Cardiac fibroblast (primary cell): ENCODE measurements at regions not wholly inside any gene's neighbourhood (a gene's known extent, or its start where the extent isn't known, plus 50 kb on each side); places are given as distances from the start of the nearest gene placed in this dataset.
"Not testable (repeated sequence)": the region's sequence is repeated elsewhere in the genome, so short reads cannot be mapped to it uniquely, and the experiment has no call there.

Experiments used
- DNase-seq, 2 donors: peaks; one replicate each; pipeline versions ENCODE4 v3.0.0 to v3.0.0-alpha.2; 2010; ENCODE audit warnings: low read depth in 2 of 2
- H3K4me3 ChIP-seq, 2 donors: replicated peaks in 1 of 2; 1 replicate in 1 of 2; 2 replicates in 1 of 2; pipeline ENCODE4 v1.5.1; 2011; ENCODE audit warnings: low read depth in 2 of 2, low read length in 2 of 2, mild to moderate bottlenecking in 2 of 2, moderate library complexity in 1 of 2
- TF ChIP-seq, protein P1 (sequence below): IDR thresholded peaks from one replicate; pipeline ENCODE4 v1.5.1; 2011; ENCODE audit warnings: low read depth, mild to moderate bottlenecking, low read length, inconsistent platforms

- TF ChIP-seq, protein P1, sequence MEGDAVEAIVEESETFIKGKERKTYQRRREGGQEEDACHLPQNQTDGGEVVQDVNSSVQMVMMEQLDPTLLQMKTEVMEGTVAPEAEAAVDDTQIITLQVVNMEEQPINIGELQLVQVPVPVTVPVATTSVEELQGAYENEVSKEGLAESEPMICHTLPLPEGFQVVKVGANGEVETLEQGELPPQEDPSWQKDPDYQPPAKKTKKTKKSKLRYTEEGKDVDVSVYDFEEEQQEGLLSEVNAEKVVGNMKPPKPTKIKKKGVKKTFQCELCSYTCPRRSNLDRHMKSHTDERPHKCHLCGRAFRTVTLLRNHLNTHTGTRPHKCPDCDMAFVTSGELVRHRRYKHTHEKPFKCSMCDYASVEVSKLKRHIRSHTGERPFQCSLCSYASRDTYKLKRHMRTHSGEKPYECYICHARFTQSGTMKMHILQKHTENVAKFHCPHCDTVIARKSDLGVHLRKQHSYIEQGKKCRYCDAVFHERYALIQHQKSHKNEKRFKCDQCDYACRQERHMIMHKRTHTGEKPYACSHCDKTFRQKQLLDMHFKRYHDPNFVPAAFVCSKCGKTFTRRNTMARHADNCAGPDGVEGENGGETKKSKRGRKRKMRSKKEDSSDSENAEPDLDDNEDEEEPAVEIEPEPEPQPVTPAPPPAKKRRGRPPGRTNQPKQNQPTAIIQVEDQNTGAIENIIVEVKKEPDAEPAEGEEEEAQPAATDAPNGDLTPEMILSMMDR: no peak
- no peak for DNase-seq
- no peak overlapping the region for H3K4me3 ChIP-seq
Measured at GRCh38 chr11:87712802-87713202, 462.4 kb downstream of the RAB38 start.

- no peak for DNase-seq
- no peak overlapping the region for H3K4me3 ChIP-seq
- TF ChIP-seq, protein P1: no peak
Measured at GRCh38 chr11:87712391-87712790, 462.9 kb downstream of the RAB38 start.

- not testable (repeated sequence) for DNase-seq
Measured at GRCh38 chr11:87703589-87703988, 471.7 kb downstream of the RAB38 start.

DNA sequence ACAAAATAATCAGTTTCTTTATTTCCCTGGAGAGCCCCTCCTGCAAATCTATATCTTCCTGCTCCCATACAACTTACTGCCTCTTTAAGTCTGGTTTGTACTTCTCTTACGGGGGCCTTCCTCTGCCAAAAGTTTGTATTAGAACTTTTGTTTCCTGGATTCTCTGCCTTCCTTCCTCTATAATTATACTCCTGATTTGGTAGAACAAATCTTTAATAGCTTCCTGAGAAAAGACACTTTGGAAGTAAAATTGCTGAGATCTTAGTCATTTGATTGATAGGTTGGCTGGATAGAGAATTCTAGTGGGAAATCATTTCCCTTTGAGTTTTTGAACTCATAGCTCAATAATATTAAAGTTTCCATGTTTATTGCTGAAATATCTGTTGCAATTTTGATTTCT is 499.2 kb downstream of the RAB38 start:
- TF ChIP-seq, protein P1: no peak
- no peak overlapping the region for H3K4me3 ChIP-seq
- DNase-seq: no peak

More at GRCh38 chr11:87703589-87703988, 471.7 kb downstream of the RAB38 start:
- not testable (repeated sequence) for H3K4me3 ChIP-seq

DNA sequence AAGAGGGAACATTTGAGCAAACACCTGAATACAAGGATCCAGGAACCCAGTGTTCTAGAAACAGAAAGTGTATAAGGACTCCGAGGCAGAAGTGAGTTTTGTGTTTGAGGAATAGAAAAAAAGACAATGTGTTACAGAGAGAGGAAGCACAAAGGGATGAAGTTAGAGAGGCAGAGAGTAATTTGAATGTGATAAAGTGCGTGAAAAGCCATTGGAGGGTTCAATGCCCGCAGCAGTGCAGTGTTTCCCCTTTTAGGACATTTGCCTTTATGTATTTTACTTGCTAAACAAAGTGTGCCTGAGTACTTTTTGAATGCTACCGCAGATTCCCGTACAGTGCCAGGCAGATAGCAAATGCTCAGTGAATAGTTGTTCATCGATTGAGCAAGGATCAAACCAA is 508.5 kb downstream of the RAB38 start:
- TF ChIP-seq, protein P1: no peak
- no peak overlapping the region for H3K4me3 ChIP-seq
- DNase-seq: no peak

- no peak overlapping the region for H3K4me3 ChIP-seq
- DNase-seq: no peak
- TF ChIP-seq, protein P1: no peak
Measured at GRCh38 chr11:87662287-87662686, 513.0 kb downstream of the RAB38 start.

DNA sequence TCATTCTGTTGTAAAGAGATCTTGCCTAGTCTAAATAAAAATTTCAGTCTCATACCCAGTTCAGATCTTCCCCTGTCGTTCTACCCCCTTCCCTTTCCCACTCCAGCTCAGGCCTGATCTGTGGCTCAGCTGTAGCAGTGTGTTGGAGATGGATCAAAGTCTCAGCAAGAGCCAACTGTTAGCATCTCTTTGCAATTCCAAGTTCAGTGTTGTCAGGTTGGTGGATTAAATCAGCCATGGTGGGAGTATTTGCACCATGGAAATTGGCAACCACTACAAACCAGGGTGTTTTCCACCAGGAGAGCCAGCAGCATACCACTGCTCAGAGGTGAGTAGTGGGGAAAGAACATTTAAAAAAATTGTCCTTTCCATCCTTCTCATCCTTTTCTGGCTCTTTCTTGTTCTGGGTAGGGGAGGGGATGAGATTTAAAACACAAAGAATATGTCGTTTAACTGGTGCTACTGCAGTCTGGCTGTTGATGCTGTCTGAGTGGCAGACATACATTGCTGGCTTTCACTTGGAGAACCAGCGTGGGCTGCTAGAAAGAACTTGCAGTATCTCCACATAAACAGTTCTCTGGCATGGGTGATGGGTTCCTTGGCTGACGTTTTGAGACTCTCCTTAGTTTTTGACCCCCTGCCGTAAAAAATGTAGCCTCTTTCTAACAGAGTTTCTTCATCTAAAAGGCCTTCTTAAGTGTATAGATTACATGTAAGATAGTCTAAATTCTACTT is 514.1 kb downstream of the RAB38 start:
- DNase-seq: no peak
- no peak overlapping the region for H3K4me3 ChIP-seq
- TF ChIP-seq, protein P1: no peak
